ENCODE measurements at regions not wholly inside any gene's neighbourhood (a gene's known extent, or its start where the extent isn't known, plus 50 kb on each side); places are given as distances from the start of the nearest gene placed in this dataset.

- TF ChIP-seq CTCF (IDR thresholded peaks at IDR 0.05) (no peak), POLR2A (IDR thresholded peaks at IDR 0.05) (no peak)
These were observed 71.3 kb upstream of the SETBP1 start for GRCh38 chr18:44609181-44609941.
